HEK293 (cell line): ENCODE measurements at regions not wholly inside any gene's neighbourhood (a gene's known extent, or its start where the extent isn't known, plus 50 kb on each side); places are given as distances from the start of the nearest gene placed in this dataset.
"Not testable (repeated sequence)": the region's sequence is repeated elsewhere in the genome, so short reads cannot be mapped to it uniquely, and the experiment has no call there.

Source experiments
- CTCF ChIA-PET: fragments of 350-600 bp; formaldehyde crosslinking; extraction: SDS; loops from one replicate; lab custom pipeline; 2021; ENCODE audit warnings: antibody characterized with exemption; lab: Yijun Ruan, JAX
- POLR2A ChIA-PET: fragments of 300-600 bp; formaldehyde crosslinking; extraction: SDS; loops from one replicate; lab custom pipeline; 2020; ENCODE audit warnings: antibody characterized with exemption, inconsistent platforms; lab: Yijun Ruan, JAX
- H3K27ac ChIP-seq: fragments of 200-500 bp; sonication (Bioruptor generic); 2 replicates; pipeline ENCODE4 v1.5.1; 2014; ENCODE audit warnings: low read depth, low read length, control low read depth, inconsistent platforms; ENCODE audit errors: extremely low read depth
- H3K36me3 ChIP-seq, 2 experiments: fragments of 200-500 bp in 1 of 2; sonication (Bioruptor generic) in 1 of 2; 1 replicate in 1 of 2; 2 replicates in 1 of 2; pipeline ENCODE4 v1.5.1; 2014 to 2017; ENCODE audit warnings: inconsistent platforms in 2 of 2, low read length in 2 of 2; ENCODE audit not compliant: control insufficient read depth in 2 of 2, insufficient read depth in 1 of 2
- H3K4me1 ChIP-seq: fragments of 200-500 bp; sonication (Bioruptor generic); 2 replicates; pipeline ENCODE4 v1.5.1; 2014; ENCODE audit warnings: mild to moderate bottlenecking, low read length, inconsistent platforms; ENCODE audit not compliant: control insufficient read depth, insufficient read depth
- H3K4me3 ChIP-seq: 2 replicates; pipeline ENCODE4 v1.5.1; 2011; ENCODE audit warnings: low read depth, mild to moderate bottlenecking, control low read depth, low read length, moderate library complexity
- H3K9me3 ChIP-seq: fragments of 200-500 bp; sonication (Bioruptor generic); 2 replicates; pipeline ENCODE4 v1.5.1; 2014; ENCODE audit warnings: low read depth, low read length, inconsistent platforms; ENCODE audit not compliant: control insufficient read depth, insufficient read depth
- KLF16 ChIP-seq: fragments of 450-650 bp; formaldehyde crosslinking; IDR thresholded peaks from 2 replicates; pipeline ENCODE4 v1.5.1; 2017; ENCODE audit warnings: missing biosample characterization, missing genetic modification characterization
- KLF8 ChIP-seq: fragments of 450-650 bp; formaldehyde crosslinking; IDR thresholded peaks from 2 replicates; pipeline ENCODE4 v1.5.1; 2016; ENCODE audit warnings: missing biosample characterization, missing genetic modification characterization
- KLF9 ChIP-seq: fragments of 450-650 bp; formaldehyde crosslinking; IDR thresholded peaks from 2 replicates; pipeline ENCODE4 v1.5.1; 2016; ENCODE audit warnings: missing biosample characterization, missing genetic modification characterization, low read depth
- OSR2 ChIP-seq: fragments of 450-650 bp; formaldehyde crosslinking; IDR thresholded peaks from 2 replicates; pipeline ENCODE4 v1.5.1; 2016; ENCODE audit warnings: missing biosample characterization, missing genetic modification characterization
- YY2 ChIP-seq: fragments of 450-650 bp; formaldehyde crosslinking; IDR thresholded peaks from 2 replicates; pipeline ENCODE4 v1.5.1; 2016; ENCODE audit warnings: missing biosample characterization, missing genetic modification characterization
- ZBTB7A ChIP-seq: fragments of 450-650 bp; formaldehyde crosslinking; IDR thresholded peaks from 2 replicates; pipeline ENCODE4 v1.5.1; 2016; ENCODE audit warnings: low read depth, missing biosample characterization, missing genetic modification characterization
- ZNF114 ChIP-seq: fragments of 450-650 bp; formaldehyde crosslinking; IDR thresholded peaks from 2 replicates; pipeline ENCODE4 v1.5.0; 2017; ENCODE audit warnings: missing biosample characterization, missing genetic modification characterization
- ZNF157 ChIP-seq: fragments of 450-650 bp; formaldehyde crosslinking; IDR thresholded peaks from 2 replicates; pipeline ENCODE4 v1.5.1; 2016; ENCODE audit warnings: missing biosample characterization, missing genetic modification characterization
- ZNF19 ChIP-seq: fragments of 450-650 bp; formaldehyde crosslinking; IDR thresholded peaks from 2 replicates; pipeline ENCODE4; 2016; ENCODE audit warnings: missing biosample characterization, missing genetic modification characterization, low read depth
- ZNF274 ChIP-seq, 2 experiments: fragments of 200-500 bp in 1 of 2; fragments of 450-650 bp in 1 of 2; sonication (Bioruptor generic) in 1 of 2; formaldehyde crosslinking in 1 of 2; IDR thresholded peaks; 2 replicates each; pipeline versions ENCODE4 v1.5.1 to v1.6.1; 2014 to 2016; ENCODE audit warnings: borderline replicate concordance in 1 of 2, inconsistent platforms in 1 of 2, low read length in 1 of 2, missing biosample characterization in 1 of 2, missing genetic modification characterization in 1 of 2
- ZNF324 ChIP-seq: fragments of 450-650 bp; formaldehyde crosslinking; IDR thresholded peaks from 2 replicates; pipeline ENCODE4 v1.5.1; 2016; ENCODE audit warnings: missing biosample characterization, missing genetic modification characterization
- ZNF350 ChIP-seq: fragments of 450-650 bp; formaldehyde crosslinking; IDR thresholded peaks from 2 replicates; pipeline ENCODE4 v1.5.0; 2017; ENCODE audit warnings: missing biosample characterization, mild to moderate bottlenecking, missing genetic modification characterization
- ZNF362 ChIP-seq: fragments of 450-650 bp; formaldehyde crosslinking; IDR thresholded peaks from 2 replicates; pipeline ENCODE4 v1.5.1; 2016; ENCODE audit warnings: missing biosample characterization, missing genetic modification characterization
- ZNF404 ChIP-seq: fragments of 450-650 bp; formaldehyde crosslinking; IDR thresholded peaks from 2 replicates; pipeline ENCODE4 v1.5.1; 2017; ENCODE audit warnings: missing biosample characterization, missing genetic modification characterization
- ZNF416 ChIP-seq: fragments of 450-650 bp; formaldehyde crosslinking; IDR thresholded peaks from 2 replicates; pipeline ENCODE4 v1.5.1; 2016; ENCODE audit warnings: missing biosample characterization, missing genetic modification characterization
- ZNF518A ChIP-seq: fragments of 450-650 bp; formaldehyde crosslinking; conservative IDR thresholded peaks from 2 replicates; pipeline ENCODE4 v1.5.1; 2016; ENCODE audit warnings: low read depth, missing biosample characterization, missing genetic modification characterization
- ZNF548 ChIP-seq: fragments of 450-650 bp; formaldehyde crosslinking; IDR thresholded peaks from 2 replicates; pipeline ENCODE4 v1.5.1; 2016; ENCODE audit warnings: missing biosample characterization, missing genetic modification characterization
- ZNF549 ChIP-seq: fragments of 450-650 bp; IDR thresholded peaks from 2 replicates; pipeline ENCODE4 v1.5.1; 2018; ENCODE audit warnings: missing biosample characterization, missing genetic modification characterization, mild to moderate bottlenecking, inconsistent platforms, moderate library complexity
- ZNF555 ChIP-seq: fragments of 450-650 bp; formaldehyde crosslinking; conservative IDR thresholded peaks from 2 replicates; pipeline ENCODE4 v1.5.1; 2017; ENCODE audit warnings: missing biosample characterization, mild to moderate bottlenecking, missing genetic modification characterization, inconsistent platforms
- ZNF639 ChIP-seq: fragments of 450-650 bp; formaldehyde crosslinking; IDR thresholded peaks from 2 replicates; pipeline ENCODE4 v1.5.1; 2016; ENCODE audit warnings: missing biosample characterization, missing genetic modification characterization
- ZNF692 ChIP-seq: fragments of 450-650 bp; formaldehyde crosslinking; IDR thresholded peaks from 2 replicates; pipeline ENCODE4 v1.5.1; 2016; ENCODE audit warnings: missing biosample characterization, missing genetic modification characterization
- ZNF76 ChIP-seq: fragments of 450-650 bp; formaldehyde crosslinking; IDR thresholded peaks from 2 replicates; pipeline ENCODE4; 2016; ENCODE audit warnings: low read depth, missing biosample characterization, missing genetic modification characterization, borderline replicate concordance
- ZNF830 ChIP-seq: fragments of 450-650 bp; IDR thresholded peaks from 2 replicates; pipeline ENCODE4 v1.5.0; 2018; ENCODE audit warnings: missing biosample characterization, missing genetic modification characterization, low read depth, mild to moderate bottlenecking, moderate library complexity
- ZXDB ChIP-seq: fragments of 450-650 bp; formaldehyde crosslinking; IDR thresholded peaks from 2 replicates; pipeline ENCODE4 v1.5.1; 2016; ENCODE audit warnings: missing biosample characterization, missing genetic modification characterization

GRCh38 chr12:33156042-33156441 lies 259.5 kb upstream of the PKP2 start (continued):
- TF ChIP-seq ZNF416 (tag by site-specific recombination): no peak
- no peak for TF ChIP-seq ZNF114
- TF ChIP-seq ZNF639 (tag by site-specific recombination): no peak
- TF ChIP-seq ZNF157 (tag by site-specific recombination): no peak
- no peak for TF ChIP-seq ZNF549 (tag by site-specific recombination)
- no peak for TF ChIP-seq ZNF555 (tag by site-specific recombination)
- no peak for TF ChIP-seq ZNF350 (tag by site-specific recombination)
- no peak for TF ChIP-seq ZXDB
- TF ChIP-seq KLF9 (tag by site-specific recombination): no peak

- POLR2A ChIA-PET, H3K36me3 ChIP-seq, H3K4me3 ChIP-seq, H3K9me3 ChIP-seq, H3K27ac ChIP-seq, CTCF ChIA-PET, H3K4me1 ChIP-seq: not testable (repeated sequence)
Measured at GRCh38 chr12:33147292-33147691, 250.7 kb upstream of the PKP2 start.

- Histone ChIP-seq H3K4me1 (no peaks in the 10 kb centered on the region), H3K36me3 (no peaks in the 10 kb centered on the region), H3K27ac (no peak overlapping the region), H3K9me3 (no peaks in the 10 kb centered on the region), H3K4me3 (no peak overlapping the region)
- POLR2A ChIA-PET: no interaction called here
- CTCF ChIA-PET: no interaction called here
- TF ChIP-seq ZNF19 (no peak), ZNF830 (tag by site-specific recombination) (no peak), ZBTB7A (no peak), ZNF324 (tag by site-specific recombination) (no peak), KLF8 (tag by site-specific recombination) (no peak), KLF16 (no peak), ZNF404 (tag by site-specific recombination) (no peak), OSR2 (tag by site-specific recombination) (no peak), ZNF274 (IDR thresholded peaks at IDR 0.05; ENCODE audit: low read length) (no peak), ZNF274 (tag by site-specific recombination; IDR thresholded peaks at IDR 0.05; ENCODE audit: borderline replicate concordance) (no peak), ZNF692 (tag by site-specific recombination) (no peak), ZNF548 (no peak), ZNF518A (no peak), ZNF362 (tag by site-specific recombination) (no peak), ZNF76 (tag by site-specific recombination) (no peak), YY2 (tag by site-specific recombination) (no peak)
Measured at GRCh38 chr12:33129500-33129899, 232.9 kb upstream of the PKP2 start.
